ENCODE measurements at regions not wholly inside any gene's neighbourhood (a gene's known extent, or its start where the extent isn't known, plus 50 kb on each side); places are given as distances from the start of the nearest gene placed in this dataset.

DNA sequence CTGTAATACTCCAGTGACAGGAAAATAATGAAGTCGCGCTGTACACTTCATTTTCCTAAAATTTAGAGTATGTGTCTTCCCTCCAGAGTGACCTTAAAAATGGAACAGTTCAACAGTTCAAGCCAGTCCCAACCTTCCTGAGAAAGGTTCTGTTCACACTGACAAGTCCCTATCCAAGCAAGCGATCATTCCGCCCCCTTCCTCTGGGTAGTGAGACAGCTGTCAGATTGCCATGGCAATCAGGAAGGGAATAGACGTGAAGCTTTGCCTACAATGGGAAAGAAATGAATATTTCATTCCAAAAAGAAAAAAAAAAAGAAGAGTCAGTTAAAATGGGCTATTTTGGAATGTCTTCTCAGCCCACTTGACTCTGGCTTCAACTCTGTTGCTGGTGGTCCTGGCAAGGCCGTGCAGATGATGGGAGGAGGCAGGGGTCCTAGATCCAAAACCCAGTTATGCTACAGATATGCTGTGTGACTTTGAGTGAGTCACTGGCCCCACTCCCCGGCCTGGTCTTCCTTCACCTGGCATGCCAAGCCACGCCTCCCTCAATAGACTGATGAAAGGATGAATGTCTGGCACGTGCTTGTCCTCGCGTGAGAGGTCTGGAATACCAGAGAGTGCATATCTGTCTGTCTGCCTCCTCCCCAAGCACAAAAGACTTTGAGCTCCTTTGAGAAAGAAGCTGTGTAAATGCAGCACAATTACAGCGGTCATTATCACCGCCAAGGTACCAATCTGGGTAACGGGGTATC, 165.8 kb upstream of the WWC1 start:
- H3K27ac Mint-ChIP-seq: no peak overlapping the region
- TF ChIP-seq CTCF (IDR thresholded peaks at IDR 0.05; ENCODE audit: unreplicated experiment): no peak

DNA sequence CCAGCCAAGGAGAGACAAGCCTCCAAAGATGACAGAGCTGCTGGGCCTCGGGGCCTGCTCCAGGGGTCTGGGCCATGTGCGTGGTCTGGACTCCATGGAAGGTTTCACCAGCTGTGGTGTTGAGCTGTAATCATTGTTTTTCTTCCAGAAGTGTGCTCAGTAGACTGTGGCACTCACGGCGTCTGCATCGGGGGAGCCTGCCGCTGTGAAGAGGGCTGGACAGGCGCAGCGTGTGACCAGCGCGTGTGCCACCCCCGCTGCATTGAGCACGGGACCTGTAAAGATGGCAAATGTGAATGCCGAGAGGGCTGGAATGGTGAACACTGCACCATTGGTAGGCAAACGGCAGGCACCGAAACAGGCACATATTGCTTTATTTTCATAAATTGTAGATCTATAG, 164.8 kb upstream of the WWC1 start:
- Mint-ChIP-seq H3K9me3 (ENCODE audit: low read depth) (no peaks in the 10 kb centered on the region), H3K4me1 (ENCODE audit: low read depth) (no peaks in the 10 kb centered on the region), H3K27me3 (peaks cover 4% of the 10 kb centered on the region), H3K4me3 (ENCODE audit: low read depth) (no peak overlapping the region), H3K36me3 (ENCODE audit: insufficient read depth) (no peaks in the 10 kb centered on the region), H3K27ac (no peak overlapping the region)
- no peak for DNase-seq (ENCODE audit: low spot score, unreplicated experiment)
- no peak for TF ChIP-seq CTCF (IDR thresholded peaks at IDR 0.05; ENCODE audit: unreplicated experiment)

More for the DNA sequence above, 165.8 kb upstream of the WWC1 start:
- Mint-ChIP-seq H3K9me3 (ENCODE audit: low read depth) (no peaks in the 10 kb centered on the region), H3K4me1 (ENCODE audit: low read depth) (no peaks in the 10 kb centered on the region), H3K36me3 (ENCODE audit: insufficient read depth) (no peaks in the 10 kb centered on the region), H3K4me3 (ENCODE audit: low read depth) (no peak overlapping the region), H3K27me3 (peaks cover 4% of the 10 kb centered on the region)
- no peak for DNase-seq (ENCODE audit: low spot score, unreplicated experiment)

DNA sequence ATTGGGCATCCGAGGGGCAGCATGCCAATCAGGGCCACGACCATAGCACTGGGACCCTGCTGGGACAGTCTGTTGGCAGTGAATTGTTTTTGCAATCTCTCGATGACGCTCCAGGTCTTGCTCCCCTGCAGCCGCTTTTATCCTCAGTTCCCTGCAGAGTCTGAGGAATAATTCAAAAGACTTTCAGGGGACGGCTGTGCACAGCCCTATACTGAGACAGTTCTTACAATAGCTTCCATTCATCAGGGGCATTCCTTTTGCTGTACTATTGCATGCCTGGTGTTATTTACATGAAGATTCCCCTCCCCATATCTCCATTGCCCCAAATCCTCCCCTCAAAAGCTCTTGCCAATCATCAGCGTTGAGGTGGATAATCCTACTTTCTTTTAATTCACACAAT, 163.3 kb upstream of the WWC1 start:
- Mint-ChIP-seq H3K4me1 (ENCODE audit: low read depth) (no peaks in the 10 kb centered on the region), H3K27ac (no peak overlapping the region)
- DNase-seq (ENCODE audit: low spot score, unreplicated experiment): no peak

GRCh38 chr5:168128557-168128956, 162.9 kb upstream of the WWC1 start:
- H3K9me3 Mint-ChIP-seq (ENCODE audit: low read depth): no peaks in the 10 kb centered on the region
- H3K27ac Mint-ChIP-seq: no peak overlapping the region
- H3K4me1 Mint-ChIP-seq (ENCODE audit: low read depth): no peaks in the 10 kb centered on the region
- no peak for TF ChIP-seq CTCF (IDR thresholded peaks at IDR 0.05; ENCODE audit: unreplicated experiment)
- peaks cover 4% of the 10 kb centered on the region for H3K27me3 Mint-ChIP-seq
- DNase-seq (ENCODE audit: low spot score, unreplicated experiment): no peak
- H3K4me3 Mint-ChIP-seq (ENCODE audit: low read depth): no peak overlapping the region
- no peaks in the 10 kb centered on the region for H3K36me3 Mint-ChIP-seq (ENCODE audit: insufficient read depth)

More for the DNA sequence above, 163.3 kb upstream of the WWC1 start:
- no peak overlapping the region for H3K4me3 Mint-ChIP-seq (ENCODE audit: low read depth)
- H3K9me3 Mint-ChIP-seq (ENCODE audit: low read depth): no peaks in the 10 kb centered on the region
- H3K27me3 Mint-ChIP-seq: peaks cover 4% of the 10 kb centered on the region
- no peaks in the 10 kb centered on the region for H3K36me3 Mint-ChIP-seq (ENCODE audit: insufficient read depth)
- no peak for TF ChIP-seq CTCF (IDR thresholded peaks at IDR 0.05; ENCODE audit: unreplicated experiment)

DNA sequence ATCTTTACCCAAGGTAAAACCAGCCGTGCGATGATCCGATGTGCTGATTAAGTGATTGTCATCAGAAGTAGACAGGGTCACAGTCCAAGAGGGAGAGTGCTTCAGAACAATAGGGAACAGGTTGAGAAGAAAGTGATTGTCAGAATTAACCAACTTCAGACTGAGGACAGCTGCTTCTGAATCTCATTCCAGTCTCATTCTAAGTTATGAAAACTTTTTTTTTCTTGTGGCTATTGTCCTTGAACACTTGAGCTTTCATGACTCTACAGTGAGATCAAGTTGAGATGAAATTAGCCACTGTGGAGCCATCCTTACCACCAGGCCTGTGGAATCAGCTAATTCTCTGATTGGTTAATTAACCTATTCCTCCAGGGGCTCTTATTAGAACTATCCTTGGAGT, 159.9 kb upstream of the WWC1 start:
- DNase-seq (ENCODE audit: low spot score, unreplicated experiment): no peak
- Mint-ChIP-seq H3K27ac (no peak overlapping the region), H3K4me3 (ENCODE audit: low read depth) (no peak overlapping the region), H3K9me3 (ENCODE audit: low read depth) (no peaks in the 10 kb centered on the region), H3K4me1 (ENCODE audit: low read depth) (peaks cover 5% of the 10 kb centered on the region), H3K36me3 (ENCODE audit: insufficient read depth) (no peaks in the 10 kb centered on the region), H3K27me3 (peaks cover 4% of the 10 kb centered on the region)
- TF ChIP-seq CTCF (IDR thresholded peaks at IDR 0.05; ENCODE audit: unreplicated experiment): no peak
